Lung (tissue), 11 donors: ENCODE measurements at regions not wholly inside any gene's neighbourhood (a gene's known extent, or its start where the extent isn't known, plus 50 kb on each side); places are given as distances from the start of the nearest gene placed in this dataset.

ENCODE experiments used
- ATAC-seq: fragments of 200-7000 bp; cut with Tn5 transposase; one replicate; pipeline ENCODE4 v1.9.1; 2020; ENCODE audit warnings: moderate number of reproducible peaks; ENCODE audit not compliant: insufficient read depth, low FRiP score
- DNase-seq, 3 donors: peaks; one replicate each; pipeline ENCODE4 v3.0.0-alpha.2; 2013 to 2017
- H3K27ac ChIP-seq, 2 donors: one replicate each; pipeline ENCODE4 v1.5.1; 2013; ENCODE audit warnings: mild to moderate bottlenecking in 2 of 2, moderate library complexity in 2 of 2, control low read depth in 1 of 2, inconsistent platforms in 1 of 2, low read depth in 1 of 2, low read length in 1 of 2
- H3K27me3 ChIP-seq, 3 donors: one replicate each; pipeline ENCODE4 v1.5.1; 2013; ENCODE audit warnings: low read length in 2 of 3; ENCODE audit not compliant: control insufficient read depth in 3 of 3, insufficient read depth in 3 of 3
- H3K36me3 ChIP-seq, 4 donors: one replicate each; pipeline ENCODE4 v1.5.1; 2013; ENCODE audit warnings: low read length in 4 of 4, mild to moderate bottlenecking in 1 of 4, moderate library complexity in 1 of 4; ENCODE audit not compliant: control insufficient read depth in 4 of 4, insufficient read depth in 4 of 4
- H3K4me1 ChIP-seq, 5 donors: one replicate each; pipeline ENCODE4 v1.5.1; 2013; ENCODE audit warnings: low read length in 5 of 5, mild to moderate bottlenecking in 2 of 5, moderate library complexity in 1 of 5; ENCODE audit not compliant: control insufficient read depth in 5 of 5, insufficient read depth in 5 of 5
- H3K4me3 ChIP-seq: one replicate; pipeline ENCODE4 v1.5.1; 2013; ENCODE audit warnings: mild to moderate bottlenecking, control low read depth, moderate library complexity
- H3K9ac ChIP-seq, 2 donors: one replicate each; pipeline ENCODE4 v1.5.1; 2013; ENCODE audit warnings: low read length in 2 of 2, control low read depth in 1 of 2; ENCODE audit not compliant: insufficient read depth in 1 of 2
- H3K9me3 ChIP-seq, 4 donors: one replicate each; pipeline ENCODE4 v1.5.1; 2013; ENCODE audit warnings: low read length in 3 of 4, mild to moderate bottlenecking in 1 of 4, moderate library complexity in 1 of 4; ENCODE audit not compliant: control insufficient read depth in 4 of 4, insufficient read depth in 3 of 4
- WGBS, 2 donors: extraction: QIAGEN DNeasy Blood & Tissue Kit; methylation state at CpG; one replicate each; pipeline ENCODE4 v1.1.7; 2013; 5-methylcytosine and 5-hydroxymethylcytosine counted together
- TF ChIP-seq, protein P1 (sequence below): IDR thresholded peaks from 2 replicates; pipeline ENCODE4 v1.5.1; 2012; ENCODE audit warnings: mild to moderate bottlenecking; ENCODE audit errors: control extremely low read depth, extremely low read depth
- donor health status: control.
- donor health status: control.
- donor health status: Bipolar disorder and iron deficiency.
- donor health status: healthy.
- donor health status: DM: yes; HTN: yes; CAD: no.

DNA sequence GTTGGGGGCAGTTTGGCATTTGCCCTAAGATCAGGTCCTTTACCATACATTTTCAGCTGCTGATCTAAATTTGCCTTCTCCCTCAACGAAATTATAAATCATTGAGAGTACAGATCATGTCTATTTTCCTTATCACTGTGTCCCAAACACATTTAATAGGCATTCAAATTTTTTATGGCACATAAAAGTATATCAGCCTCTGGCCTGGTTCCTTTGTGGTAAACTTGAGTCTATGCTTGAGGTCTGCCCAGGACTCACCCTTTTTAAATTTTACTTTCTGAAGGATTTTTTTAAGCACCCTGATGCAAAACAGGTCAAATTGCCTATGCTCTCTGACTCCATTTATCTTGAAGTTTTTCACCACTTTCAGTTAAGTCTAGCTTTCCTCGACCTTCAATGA, 163.6 kb upstream of the GRIN3A start:
- DNase-seq (no peak), ATAC-seq (no peak)
- H3K27ac ChIP-seq = no peak overlapping the region
- peaks cover 0 to 2% (median 0%) of the 10 kb centered on the region in 4 donors for H3K9me3 ChIP-seq
- TF ChIP-seq, protein P1, sequence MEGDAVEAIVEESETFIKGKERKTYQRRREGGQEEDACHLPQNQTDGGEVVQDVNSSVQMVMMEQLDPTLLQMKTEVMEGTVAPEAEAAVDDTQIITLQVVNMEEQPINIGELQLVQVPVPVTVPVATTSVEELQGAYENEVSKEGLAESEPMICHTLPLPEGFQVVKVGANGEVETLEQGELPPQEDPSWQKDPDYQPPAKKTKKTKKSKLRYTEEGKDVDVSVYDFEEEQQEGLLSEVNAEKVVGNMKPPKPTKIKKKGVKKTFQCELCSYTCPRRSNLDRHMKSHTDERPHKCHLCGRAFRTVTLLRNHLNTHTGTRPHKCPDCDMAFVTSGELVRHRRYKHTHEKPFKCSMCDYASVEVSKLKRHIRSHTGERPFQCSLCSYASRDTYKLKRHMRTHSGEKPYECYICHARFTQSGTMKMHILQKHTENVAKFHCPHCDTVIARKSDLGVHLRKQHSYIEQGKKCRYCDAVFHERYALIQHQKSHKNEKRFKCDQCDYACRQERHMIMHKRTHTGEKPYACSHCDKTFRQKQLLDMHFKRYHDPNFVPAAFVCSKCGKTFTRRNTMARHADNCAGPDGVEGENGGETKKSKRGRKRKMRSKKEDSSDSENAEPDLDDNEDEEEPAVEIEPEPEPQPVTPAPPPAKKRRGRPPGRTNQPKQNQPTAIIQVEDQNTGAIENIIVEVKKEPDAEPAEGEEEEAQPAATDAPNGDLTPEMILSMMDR = no peak
- H3K4me1 ChIP-seq = no peaks in the 10 kb centered on the region
- H3K27me3 ChIP-seq = no peaks in the 10 kb centered on the region
- no peak overlapping the region for H3K4me3 ChIP-seq
- WGBS, 2 donors = 31 to 64% methylated on average over 2 of the region's 2 CpGs
- H3K9ac ChIP-seq = no peak overlapping the region
- no peaks in the 10 kb centered on the region for H3K36me3 ChIP-seq

DNA sequence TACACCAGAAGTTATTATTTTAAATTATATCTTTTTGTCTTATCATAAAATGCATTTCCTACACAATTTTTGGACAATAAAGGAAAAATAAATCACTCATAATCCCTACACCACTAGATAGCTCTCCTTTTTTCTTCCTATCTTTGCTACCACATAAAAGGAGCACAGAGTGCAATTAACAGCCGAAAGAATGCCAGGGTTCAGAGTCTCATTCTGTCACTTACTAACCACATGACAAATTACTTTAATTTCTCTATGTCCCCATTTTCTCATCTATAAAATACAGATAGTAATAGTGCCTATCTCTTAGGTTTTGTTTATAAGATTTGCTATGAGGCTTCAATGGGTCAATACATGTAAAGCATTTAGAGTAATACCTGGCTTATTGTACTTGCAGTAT, 158.7 kb upstream of the GRIN3A start:
- H3K9me3 ChIP-seq = no peaks in the 10 kb centered on the region
- ATAC-seq (no peak), DNase-seq (no peak)
- H3K36me3 ChIP-seq = no peaks in the 10 kb centered on the region
- H3K27ac ChIP-seq = no peak overlapping the region
- H3K9ac ChIP-seq = no peak overlapping the region
- no peaks in the 10 kb centered on the region for H3K4me1 ChIP-seq
- 90 to 97% methylated on average over 1 of the region's 1 CpG for WGBS, 2 donors
- H3K4me3 ChIP-seq = no peak overlapping the region
- TF ChIP-seq, protein P1 = no peak
- no peaks in the 10 kb centered on the region for H3K27me3 ChIP-seq

DNA sequence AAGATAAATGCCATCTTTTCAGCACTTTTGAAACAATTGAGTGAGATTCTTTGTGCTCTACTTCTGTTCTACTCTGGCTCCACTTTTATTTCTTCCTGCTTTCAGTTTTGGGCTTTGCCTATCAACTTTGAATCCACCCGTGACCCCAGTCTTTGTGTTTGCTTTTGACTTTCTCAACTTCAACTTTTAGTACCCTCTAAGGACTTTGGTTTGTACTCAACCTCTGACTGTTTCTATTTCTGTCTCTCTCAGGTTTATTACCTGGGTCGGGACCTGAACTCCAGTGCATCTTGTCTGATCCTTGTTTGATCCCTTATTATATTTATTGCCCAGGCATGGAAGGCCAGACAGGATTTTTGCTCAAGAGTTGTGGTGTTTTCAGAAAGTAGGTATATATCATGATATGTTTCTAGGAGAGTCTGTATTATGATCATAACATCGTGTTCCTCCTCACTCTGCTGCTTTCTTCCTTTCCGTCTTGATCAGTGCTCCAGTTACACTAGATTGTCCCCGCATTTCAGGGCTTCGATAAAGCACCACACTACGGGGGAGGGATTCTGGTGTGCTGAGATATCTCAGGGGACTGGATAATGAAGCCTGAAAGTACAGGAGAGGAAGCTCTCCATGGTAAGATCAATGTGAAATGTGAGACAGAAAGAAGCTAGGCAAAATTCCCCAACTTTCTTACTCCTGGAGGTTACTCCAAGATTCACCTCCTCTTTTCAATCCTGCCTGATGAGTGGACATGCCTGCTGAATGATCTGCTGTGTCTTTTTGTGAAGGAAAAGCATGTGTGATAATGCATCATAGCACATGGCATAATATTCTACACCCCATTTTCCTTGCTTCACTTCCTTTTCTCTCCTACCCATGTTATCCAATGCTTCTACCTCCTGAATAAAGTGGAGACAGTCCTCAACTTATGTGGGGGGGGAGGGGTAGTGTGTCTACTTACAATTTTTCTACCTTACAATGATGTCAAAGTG, 155.5 kb upstream of the GRIN3A start:
- H3K27ac ChIP-seq = no peak overlapping the region
- no peak overlapping the region for H3K9ac ChIP-seq
- no peaks in the 10 kb centered on the region for H3K4me1 ChIP-seq
- 79 to 91% methylated on average over 7 of the region's 7 CpGs for WGBS, 2 donors
- no peak for ATAC-seq
- no peaks in the 10 kb centered on the region for H3K36me3 ChIP-seq
- H3K27me3 ChIP-seq = no peaks in the 10 kb centered on the region
- no peak for DNase-seq
- TF ChIP-seq, protein P1 = no peak
- no peak overlapping the region for H3K4me3 ChIP-seq
- no peaks in the 10 kb centered on the region for H3K9me3 ChIP-seq
